ENCODE measurements at regions not wholly inside any gene's neighbourhood (a gene's known extent, or its start where the extent isn't known, plus 50 kb on each side); places are given as distances from the start of the nearest gene placed in this dataset.

GRCh38 chr14:96931751-96932150 lies 134.6 kb downstream of the VRK1 start:
- Histone ChIP-seq H2BK120ac (ENCODE audit: low read depth, low read length) (no peak overlapping the region), H2AFZ (replicated peaks; ENCODE audit: low read length, poor library complexity) (no peak overlapping the region), H3K9me3 (ENCODE audit: control insufficient read depth, insufficient read depth, low read length) (peaks cover 20% of the 10 kb centered on the region), H3K27me3 (ENCODE audit: control insufficient read depth, insufficient read depth, low read length) (no peaks in the 10 kb centered on the region), H2AK5ac (ENCODE audit: low read depth, low read length) (no peak overlapping the region), H3K27ac (ENCODE audit: insufficient read depth, low read length) (no peak overlapping the region), H3K14ac (replicated peaks; ENCODE audit: low read depth, low read length) (no peak overlapping the region), H3K9me1 (ENCODE audit: insufficient read depth, low read length) (no peaks in the 10 kb centered on the region), H3K4me1 (ENCODE audit: control insufficient read depth, insufficient read depth, low read length) (no peaks in the 10 kb centered on the region), H2BK15ac (ENCODE audit: low read depth, low read length) (no peak overlapping the region), H2BK20ac (ENCODE audit: low read depth, low read length) (no peak overlapping the region), H3K9ac (ENCODE audit: low read depth, low read length) (no peak overlapping the region), H3K4me3 (ENCODE audit: insufficient read depth, low read depth, low read length) (no peak overlapping the region), H3K18ac (ENCODE audit: low read depth, low read length) (no peak overlapping the region), H2BK5ac (ENCODE audit: low read depth, low read length, poor library complexity, severe bottlenecking) (no peak overlapping the region), H3K36me3 (ENCODE audit: control insufficient read depth, insufficient read depth, low read length) (no peaks in the 10 kb centered on the region), H4K5ac (ENCODE audit: low read depth, low read length) (no peak overlapping the region), H3K79me1 (ENCODE audit: low read depth in 1 of 2, low read length in 2 of 2) (no peaks in the 10 kb centered on the region), H4K91ac (ENCODE audit: insufficient read depth, low read depth, low read length) (no peak overlapping the region), H4K20me1 (ENCODE audit: insufficient read depth, low read length) (no peaks in the 10 kb centered on the region), H3K4ac (ENCODE audit: low read depth, low read length) (no peak overlapping the region), H3K4me2 (ENCODE audit: low read depth, low read length) (no peak overlapping the region), H3K56ac (ENCODE audit: extremely low read depth, insufficient read depth, low read length) (no peak overlapping the region), H4K8ac (ENCODE audit: low read depth in 2 of 2, low read length in 2 of 2) (no peak overlapping the region), H3K23ac (ENCODE audit: low read depth, low read length) (no peak overlapping the region), H2AK9ac (replicated peaks; ENCODE audit: low read depth, low read length, poor library complexity) (no peak overlapping the region)
- ChIA-PET CTCF (no interaction called here), POLR2A (ENCODE audit: unreplicated experiment) (no interaction called here)
- BruUV-seq (replicated peaks), result no TSS peak
- in situ Hi-C loops (cut with MboI; ENCODE audit: low sequenced_read_pairs) (no loop called here), dilution Hi-C loops (cut with HindIII; ENCODE audit: low sequenced_read_pairs, unreplicated experiment) (no loop called here), intact Hi-C loops (cut with micrococcal nuclease) (loop anchor here (2.0 kb wide), 1 partner anchor 71 kb away; no protein-coding TSS in a partner anchor)
- no peak for ATAC-seq (ENCODE audit: low read depth)
- WGBS, 2 experiments (ENCODE audit: extremely low coverage in 2 of 2, insufficient read length in 1 of 2), result 100% methylated on average over 1 of the region's 17 CpGs; no CpG with 5 or more reads in 1 of the 2 experiments
- no peak for DNase-seq
- TF ChIP-seq RFX5 (IDR thresholded peaks at IDR 0.05; ENCODE audit: low read depth, low read length) (no peak), ELK1 (IDR thresholded peaks at IDR 0.05; ENCODE audit: borderline replicate concordance, low read depth, low read length) (no peak), CHD1 (IDR thresholded peaks at IDR 0.05; ENCODE audit: low read depth, low read length) (no peak), RCOR1 (IDR thresholded peaks at IDR 0.05; ENCODE audit: insufficient replicate concordance, low read length) (no peak), MAFK (IDR thresholded peaks at IDR 0.05; ENCODE audit: low read depth, low read length) (no peak), RAD21 (IDR thresholded peaks at IDR 0.05; ENCODE audit: low read length) (no peak), POLR2A (IDR thresholded peaks at IDR 0.05; ENCODE audit: low read depth, low read length) (no peak), MAZ (IDR thresholded peaks at IDR 0.05; ENCODE audit: borderline replicate concordance, low read depth, low read length) (no peak), MXI1 (IDR thresholded peaks at IDR 0.05; ENCODE audit: borderline replicate concordance, low read depth, low read length) (no peak), USF2 (IDR thresholded peaks at IDR 0.05; ENCODE audit: low read depth, low read length) (no peak)

Measured in IMR-90 (cell line).